GM19240 (cell line): ENCODE measurements at regions not wholly inside any gene's neighbourhood (a gene's known extent, or its start where the extent isn't known, plus 50 kb on each side); places are given as distances from the start of the nearest gene placed in this dataset.

Experiments used
- DNase-seq: peaks from one replicate; pipeline ENCODE4 v3.0.0; 2011; ENCODE audit warnings: low spot score; ENCODE audit not compliant: insufficient read length

DNA sequence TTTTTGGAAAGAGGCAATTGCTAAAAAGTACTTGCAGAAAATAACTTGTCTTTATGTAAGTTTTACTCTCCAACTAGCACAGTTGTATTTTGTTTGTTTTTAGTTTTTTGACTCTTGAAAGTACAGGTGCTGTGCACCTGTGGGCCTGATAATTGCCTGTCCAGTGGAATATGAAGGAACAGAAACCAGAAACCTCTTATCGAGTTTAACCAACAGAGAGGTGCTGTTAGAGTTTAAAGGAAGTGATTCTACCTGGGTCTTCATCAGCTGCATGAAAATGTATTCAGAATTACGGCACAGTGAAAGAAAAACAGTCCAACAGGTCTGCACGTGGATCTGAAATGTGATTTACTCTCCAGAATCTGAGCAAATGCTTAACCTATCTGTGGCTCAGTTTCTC, 326.6 kb upstream of the POM121L12 start:
- no peak for DNase-seq

DNA sequence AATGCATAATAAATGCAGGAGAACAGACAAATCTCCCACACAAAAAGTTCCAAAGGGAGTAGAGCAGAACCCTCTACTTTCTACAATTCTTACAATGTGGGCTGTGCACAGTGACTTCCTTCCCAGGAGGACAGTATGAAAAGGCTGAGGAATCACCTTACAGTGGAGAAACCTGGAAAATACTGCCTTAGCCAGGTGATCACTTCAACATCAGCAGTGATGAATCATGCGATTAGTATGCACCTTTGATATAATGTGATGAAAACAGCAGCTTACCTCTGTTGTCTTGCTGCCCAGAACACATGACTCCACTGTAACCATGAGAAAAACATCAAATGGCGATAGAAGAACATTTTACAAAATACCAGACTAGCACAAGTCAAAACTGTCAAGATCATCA, 329.7 kb upstream of the POM121L12 start:
- no peak for DNase-seq

DNA sequence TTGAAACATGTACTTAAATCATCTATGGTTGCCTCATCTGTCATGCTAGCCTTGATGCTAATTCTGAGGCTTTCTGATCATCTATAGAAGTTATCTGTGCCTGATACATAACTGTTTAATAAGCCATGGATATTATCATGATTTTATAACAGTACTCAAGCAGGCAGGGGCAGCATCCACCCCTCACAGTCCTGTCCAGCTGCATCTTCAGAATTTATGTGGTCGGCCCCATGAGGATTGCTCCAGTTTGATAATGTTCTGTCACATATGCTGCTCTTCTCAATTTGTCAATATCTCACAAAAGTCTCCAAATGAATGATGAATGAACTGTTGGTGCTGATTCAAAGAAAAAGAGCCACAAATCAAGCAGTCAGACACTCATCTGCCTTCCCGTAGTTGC, 335.1 kb upstream of the POM121L12 start:
- DNase-seq: no peak

DNA sequence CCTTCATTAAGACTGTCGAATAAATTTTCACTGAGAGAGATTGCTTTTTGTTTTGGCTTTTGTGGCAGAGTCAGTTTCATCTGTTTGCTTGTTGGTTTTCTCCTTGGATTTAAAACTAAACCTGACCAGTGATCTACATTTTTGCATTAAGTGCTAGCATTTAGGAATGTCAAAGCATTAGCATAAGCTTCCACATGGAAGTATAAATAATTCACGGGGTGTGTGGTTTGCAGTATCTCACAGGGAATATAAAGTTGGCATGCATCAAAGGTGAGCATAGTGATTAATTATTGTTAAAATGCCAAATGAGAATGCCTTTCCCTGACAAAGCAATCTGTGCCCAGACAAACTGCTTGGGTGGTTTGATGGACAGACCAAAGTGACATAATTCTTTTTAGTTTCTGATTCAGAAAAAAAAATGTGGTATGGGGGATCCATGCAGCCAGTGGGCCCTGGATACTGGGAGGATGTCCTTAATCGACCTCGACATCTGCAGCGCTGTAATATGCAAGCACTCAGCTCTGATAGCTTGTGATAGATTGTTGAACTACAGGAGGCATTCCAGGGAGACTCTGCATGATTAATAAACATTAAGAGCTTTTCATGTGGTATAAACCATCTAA, 339.3 kb upstream of the POM121L12 start:
- DNase-seq: no peak

DNA sequence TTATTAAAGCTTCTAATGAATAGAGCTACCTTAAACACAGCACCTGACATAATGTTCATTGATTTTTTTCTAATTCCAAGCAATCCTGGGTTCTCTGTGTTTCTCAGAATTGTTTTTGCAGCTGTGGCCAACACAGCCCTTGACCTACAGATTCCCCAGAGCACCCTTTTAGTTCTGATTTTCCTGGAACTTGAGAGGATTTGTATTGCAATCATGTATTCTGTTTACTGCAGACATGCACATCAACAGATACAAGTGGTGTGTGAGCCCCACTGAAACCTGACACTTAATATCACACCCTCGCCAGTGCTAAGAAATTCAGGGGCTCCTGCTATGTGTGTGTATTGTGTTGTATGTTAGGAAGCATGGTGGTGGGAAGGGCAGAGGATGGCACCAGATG, 344.2 kb upstream of the POM121L12 start:
- DNase-seq: no peak

DNA sequence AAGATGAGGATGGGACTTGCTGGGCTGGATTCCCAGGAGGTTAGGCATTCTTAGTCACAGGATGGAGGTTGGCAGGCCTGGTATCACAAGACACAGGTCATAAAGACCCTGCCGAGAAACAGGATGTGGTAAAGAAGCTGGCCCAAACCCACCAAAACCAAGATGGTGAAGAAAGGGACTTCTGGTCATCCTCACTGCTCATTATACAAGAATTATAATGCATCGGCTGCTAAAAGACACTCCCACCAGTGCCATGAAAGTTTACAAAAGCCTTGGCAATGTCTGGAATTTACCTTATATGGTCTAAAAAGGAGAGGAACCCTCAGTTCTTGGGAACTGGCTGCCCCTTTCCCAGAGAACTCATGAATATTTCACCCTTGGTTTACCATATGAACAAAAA, 345.5 kb upstream of the POM121L12 start:
- no peak for DNase-seq

DNA sequence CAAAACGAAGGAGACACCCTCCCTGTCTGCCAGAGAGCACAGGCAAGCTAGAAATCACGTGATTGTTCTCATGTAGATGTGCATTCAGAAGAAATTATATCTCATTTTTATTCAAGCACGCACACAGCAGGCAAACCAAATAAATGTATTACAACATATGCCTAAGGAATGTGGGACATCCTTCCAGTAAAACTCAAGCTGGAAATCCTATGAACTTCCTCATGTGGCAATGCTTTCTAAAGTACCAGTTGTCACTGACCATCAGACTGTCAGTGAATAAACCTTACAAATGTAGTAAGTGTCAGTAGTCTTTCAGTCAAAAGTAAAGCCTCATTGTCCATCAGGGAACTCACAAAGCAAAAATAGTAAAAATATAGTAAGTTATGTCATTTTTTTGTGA, 350.1 kb upstream of the POM121L12 start:
- DNase-seq: no peak

DNA sequence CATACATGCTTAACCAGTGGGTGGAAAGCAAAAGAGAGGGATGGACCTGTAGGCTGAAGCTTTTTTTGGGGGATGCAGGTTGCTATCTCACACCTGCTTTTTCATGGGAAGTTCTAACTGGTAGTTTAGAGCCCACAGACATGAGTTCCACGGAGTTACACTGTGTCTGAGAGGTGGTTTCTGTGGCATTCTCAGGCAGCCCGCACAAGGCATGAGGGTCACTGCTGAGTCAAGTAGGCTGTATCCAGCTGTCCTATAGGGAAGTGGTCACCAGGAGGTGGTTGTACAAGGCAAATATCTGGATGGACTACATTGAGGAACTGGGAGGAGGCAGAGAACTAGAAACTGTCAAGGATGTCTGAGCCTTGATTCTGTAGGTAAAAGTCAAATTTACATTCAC, 351.0 kb upstream of the POM121L12 start:
- no peak for DNase-seq

DNA sequence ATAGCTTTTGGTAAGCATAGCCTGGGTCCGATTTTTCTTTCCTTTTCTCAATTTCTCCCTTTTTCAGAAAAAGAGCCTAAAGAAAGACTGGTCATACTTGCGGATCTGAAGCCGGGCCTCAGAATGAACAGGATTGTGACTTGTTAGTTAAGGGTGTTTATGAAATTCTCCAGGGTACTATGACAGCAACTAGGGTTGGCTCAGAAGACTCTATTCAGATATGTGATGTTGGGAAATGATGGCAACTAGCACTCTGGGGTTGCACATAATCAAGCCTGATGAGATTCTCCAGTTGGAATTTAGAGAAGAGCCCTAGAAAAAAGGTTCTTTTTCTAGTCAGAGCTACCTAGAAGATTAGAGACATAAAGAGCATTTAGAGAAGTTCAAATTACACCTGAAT, 352.4 kb upstream of the POM121L12 start:
- no peak for DNase-seq

DNA sequence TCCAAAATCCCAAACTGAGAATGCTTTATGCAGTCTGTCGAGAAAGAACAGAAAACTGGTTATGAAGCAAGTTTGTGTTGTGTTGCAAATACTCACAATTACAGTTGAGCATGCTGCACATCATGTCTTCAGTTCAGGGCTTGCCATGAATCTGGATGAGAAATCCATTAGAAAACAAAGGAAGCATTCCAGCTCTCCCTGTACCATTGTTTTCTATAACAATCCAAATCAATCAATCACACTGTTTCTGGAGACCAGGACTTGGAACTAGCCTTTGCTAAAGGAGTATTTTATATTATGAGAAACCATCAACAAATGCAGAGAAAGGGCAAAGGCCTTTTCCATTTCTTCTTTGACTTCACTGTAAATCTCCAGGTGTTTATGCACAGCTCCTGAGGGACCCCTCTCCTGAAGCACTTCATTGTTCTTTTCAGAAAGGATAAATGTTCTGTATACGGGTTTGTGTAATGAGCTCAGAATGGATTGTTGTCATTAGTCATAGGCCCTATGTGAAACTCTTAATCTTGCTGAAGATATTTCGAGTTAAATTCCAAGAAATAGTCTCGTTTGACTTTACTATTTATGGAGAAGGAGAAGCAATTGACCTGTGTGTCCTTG, 364.7 kb upstream of the POM121L12 start:
- no peak for DNase-seq

DNA sequence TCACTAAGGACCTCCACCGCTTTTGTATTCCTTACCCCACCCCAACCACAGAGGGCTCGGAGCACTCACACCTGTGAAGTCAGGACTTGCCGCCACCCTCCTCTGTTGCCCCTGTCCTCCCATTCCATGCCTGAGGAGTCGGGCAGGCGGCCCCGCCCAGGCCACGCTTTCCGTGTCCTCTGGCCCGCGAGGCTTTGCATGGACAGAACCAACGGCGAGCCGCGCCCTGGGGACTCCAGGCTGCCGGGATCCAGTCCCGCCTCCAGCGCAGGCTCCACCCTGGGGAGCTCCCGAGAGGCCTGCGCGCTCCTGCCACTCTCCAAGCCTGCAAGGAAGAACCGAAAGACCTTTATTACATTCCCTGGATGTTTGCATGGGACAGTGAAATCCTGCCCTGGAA, 366.4 kb upstream of the POM121L12 start:
- DNase-seq: no peak

DNA sequence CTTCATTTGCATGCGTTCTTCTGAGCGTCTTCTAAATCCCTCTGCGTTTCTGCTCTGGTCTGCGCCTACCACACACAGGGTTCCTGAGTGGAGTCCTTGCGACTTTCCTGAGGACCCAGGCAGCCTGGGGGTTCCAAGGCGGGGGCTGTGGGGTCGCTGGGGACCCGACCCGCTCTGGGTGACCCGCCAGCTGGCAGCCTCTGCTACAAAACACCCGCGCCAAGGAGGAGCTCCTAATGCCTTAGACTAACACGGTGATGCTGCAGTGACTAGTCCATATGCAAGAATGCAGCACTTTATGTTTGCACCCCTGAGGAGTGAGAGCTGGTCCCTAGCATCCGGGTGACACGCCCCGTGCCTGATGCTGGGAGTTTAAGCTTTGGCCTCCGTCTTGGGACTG, 367.0 kb upstream of the POM121L12 start:
- DNase-seq: no peak

DNA sequence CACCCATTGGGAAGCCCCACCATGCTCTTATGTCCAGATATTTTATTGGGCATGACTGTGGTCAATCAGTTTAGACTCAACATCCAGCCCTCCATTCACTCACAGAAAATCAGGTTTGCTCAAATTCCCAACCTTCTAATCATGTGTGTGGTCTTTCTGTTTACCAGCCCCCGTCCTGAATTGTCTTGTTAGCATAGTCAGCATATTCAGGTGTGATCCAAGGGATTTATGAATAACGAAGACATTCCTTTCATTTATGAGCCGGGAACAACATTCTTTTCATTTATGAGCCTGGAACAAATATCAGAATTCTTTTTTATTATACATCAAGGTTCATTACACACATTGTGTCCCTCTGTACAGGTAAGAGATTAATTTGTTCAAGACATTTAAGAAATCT, 376.3 kb upstream of the POM121L12 start:
- no peak for DNase-seq

DNA sequence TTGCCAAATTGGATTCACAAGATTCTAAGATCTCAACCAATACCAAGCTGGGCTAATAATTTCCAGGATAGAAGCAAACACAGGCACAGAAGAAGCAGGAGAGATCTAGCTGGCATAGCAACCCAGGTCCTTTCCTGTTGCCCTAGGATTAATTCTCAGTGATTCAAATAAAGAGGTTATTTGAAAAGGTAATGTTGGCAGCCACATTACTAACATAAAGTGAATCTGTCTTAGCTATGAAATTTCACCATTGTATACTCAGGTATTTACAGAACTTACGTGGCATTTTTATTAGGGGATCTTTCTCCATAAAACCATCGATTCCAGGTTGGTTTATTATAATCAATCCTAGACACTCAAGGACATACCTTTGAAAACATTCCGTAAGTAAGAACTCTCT, 379.3 kb upstream of the POM121L12 start:
- no peak for DNase-seq

DNA sequence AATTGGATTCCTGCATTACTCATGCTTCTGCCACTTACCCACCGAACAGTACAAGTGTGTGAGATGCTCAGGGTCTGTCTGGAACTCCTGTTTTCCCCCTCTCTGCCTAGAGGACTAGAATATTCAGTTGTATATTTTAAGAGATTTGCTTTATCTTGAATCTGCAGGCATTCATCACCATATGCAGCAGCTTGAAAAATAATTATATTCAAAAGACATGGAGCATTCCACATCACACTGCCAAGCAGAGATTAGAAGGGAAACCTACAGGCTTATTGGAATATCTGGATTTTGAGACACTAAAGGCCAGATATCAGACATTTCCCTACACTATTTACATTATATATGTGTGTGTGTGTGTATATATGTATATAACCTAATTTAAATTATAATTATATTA, 382.8 kb upstream of the POM121L12 start:
- no peak for DNase-seq

DNA sequence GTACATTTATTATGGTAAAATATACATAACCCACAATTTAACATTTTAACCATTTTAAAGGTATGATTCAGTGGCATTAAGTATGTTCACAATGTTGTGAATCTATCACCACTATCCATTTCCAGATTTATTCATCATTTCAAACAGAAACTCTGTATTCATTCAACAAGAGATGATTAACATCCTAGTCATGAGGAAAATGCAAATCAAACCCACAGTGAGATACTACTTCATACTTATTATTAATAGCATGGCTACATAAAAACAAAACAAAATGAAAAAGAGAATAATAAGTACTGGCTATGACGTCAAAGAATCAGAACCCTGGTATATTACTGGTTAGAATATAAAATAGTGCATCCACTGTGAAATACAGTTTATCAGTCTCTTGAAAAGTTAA, 386.6 kb upstream of the POM121L12 start:
- no peak for DNase-seq

DNA sequence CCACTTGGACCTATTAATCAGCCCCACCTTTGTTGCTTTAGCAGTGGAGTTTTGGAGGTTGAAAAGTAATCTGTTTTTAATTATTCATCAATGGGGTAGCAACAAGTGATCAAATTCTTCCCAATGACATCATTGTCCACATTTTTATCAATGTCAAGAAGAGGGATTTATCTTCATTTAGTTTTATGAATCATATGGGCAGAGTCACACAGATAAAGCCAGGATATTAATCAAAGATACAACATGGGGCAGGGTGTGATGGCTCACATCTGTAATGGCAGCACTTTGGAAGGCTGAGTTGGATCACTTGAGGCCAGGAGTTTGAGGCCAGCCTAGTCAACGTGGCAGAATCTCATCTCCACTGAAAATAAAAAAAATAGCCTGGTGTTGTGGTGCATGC, 388.4 kb upstream of the POM121L12 start:
- no peak for DNase-seq

DNA sequence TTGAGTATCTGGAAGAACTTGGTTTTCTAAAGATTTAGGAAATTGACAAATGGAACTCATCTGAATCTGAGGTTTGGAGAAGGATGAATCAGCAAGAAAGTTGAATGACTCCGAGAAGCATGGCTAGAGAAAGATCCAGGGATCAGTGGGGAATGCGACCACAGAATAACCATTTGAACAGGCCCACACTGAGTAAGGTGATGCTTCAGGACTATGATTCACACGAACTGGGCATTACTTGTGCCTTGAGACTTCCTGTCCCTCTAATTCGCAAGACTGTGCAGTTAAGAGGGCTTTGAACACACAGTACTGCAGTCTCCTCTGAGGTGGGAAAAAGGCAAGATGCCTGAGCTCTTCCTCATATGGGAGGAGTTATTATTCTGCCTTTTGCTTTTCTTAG, 395.5 kb upstream of the POM121L12 start:
- no peak for DNase-seq

DNA sequence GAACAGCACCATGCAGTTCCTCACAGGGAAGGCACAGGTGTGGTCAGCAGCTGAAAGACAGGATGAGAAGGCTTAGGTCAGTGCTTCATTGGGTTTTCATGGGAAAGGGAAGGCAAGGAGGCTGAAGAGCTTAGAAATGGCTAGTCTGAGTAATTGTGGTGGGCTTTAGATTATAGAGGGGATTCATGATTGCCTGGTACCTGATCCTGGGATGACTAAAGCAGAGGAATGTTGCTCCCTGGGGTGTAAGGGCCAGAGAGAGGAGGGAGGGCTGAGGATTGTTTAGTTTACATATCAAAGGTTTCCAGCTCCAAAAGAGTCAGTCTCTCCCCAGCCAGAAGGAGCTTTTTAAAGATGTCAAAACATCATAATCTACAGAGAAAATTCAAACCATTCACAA, 396.3 kb upstream of the POM121L12 start:
- DNase-seq: no peak

DNA sequence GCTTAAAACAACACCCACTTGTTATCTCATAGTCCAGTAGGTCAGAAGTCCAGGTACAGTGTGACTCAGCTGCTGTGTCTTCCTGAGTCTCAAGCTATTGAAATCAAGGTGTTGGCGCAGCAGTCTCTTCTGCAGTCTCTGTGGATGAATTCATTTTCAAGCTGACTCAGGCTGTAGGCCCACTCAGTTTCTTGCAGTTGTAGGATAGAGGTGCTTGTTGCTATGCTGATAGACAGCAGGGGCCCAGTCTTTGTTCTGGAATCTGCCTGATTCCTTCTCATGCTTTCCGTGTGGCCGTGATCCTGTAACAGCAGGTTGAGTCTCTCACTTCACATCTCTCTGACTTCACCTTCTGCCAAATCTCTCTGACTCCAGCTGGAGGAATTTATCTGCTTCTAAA, 400.4 kb upstream of the POM121L12 start:
- no peak for DNase-seq

DNA sequence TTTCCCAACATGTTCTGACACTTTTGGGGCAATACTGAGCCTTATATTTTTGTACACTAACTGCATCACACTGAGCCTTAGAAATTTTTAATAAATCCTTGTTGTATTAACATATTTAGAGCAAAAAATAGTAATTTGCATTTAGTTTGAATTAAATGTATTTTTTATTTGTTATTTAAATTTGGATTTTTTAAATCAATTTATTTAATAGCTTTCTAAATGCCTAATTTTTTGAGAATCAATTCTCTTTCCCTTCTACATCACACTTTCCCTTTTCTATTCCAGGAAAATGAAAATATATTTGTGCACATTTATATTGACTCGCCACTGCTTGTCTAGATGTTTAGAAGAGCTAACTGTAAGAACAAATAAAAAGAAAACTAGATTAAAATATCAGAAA, 414.6 kb upstream of the POM121L12 start:
- no peak for DNase-seq

DNA sequence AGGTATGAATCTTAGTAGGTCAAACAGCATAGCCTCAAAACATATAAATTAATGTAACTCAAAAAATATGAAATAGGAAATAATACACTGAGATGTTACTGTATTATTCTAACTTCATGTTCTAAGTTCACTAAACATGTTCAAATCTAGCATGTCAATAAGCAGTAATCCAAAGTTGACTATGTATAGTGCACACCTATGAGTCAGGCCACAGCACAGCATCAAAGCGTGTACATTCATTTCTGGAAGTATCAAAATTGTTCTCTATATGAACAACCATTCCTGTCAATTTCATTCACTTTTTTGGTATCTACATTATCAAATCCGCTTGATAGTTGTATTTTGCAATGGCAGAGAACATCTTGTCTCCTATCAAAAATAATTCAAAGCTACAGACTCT, 418.9 kb upstream of the POM121L12 start:
- DNase-seq: no peak

DNA sequence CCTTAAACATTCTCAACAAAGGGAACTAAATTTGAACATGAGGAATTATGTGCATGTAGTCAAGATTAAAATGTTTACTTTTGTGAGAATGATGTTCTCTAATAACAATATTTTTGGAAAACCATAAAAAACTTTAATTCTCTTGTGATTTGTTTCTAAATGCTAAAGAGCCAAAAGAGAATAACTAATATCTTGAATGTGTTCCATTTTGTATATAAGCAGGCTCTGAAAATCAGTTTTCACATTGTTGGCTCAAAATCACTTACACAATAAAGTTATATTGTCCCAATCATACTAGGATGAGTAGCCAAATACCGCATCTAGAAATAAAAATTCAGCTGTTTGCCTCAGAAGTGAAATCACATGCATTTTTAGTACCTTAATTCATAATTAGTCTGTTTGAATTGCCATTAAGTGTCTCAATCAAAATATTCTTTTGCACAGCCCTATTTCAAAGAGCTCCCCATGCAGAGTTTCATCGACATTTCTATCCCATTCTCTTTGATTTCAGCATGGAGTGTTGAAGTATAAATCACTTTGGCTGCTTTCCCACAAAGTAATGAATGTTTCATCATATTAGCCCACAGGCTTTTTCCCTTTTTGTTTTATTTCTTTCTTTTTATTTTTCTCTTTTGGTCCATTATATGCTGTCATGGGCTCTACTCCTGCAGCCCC, 420.3 kb upstream of the POM121L12 start:
- DNase-seq: no peak
